HFFc6 (cell line): ENCODE measurements at regions not wholly inside any gene's neighbourhood (a gene's known extent, or its start where the extent isn't known, plus 50 kb on each side); places are given as distances from the start of the nearest gene placed in this dataset.

Experiments
- DNase-seq: peaks from one replicate; pipeline ENCODE4 v3.0.0-alpha.2; 2018
- H3K27ac Mint-ChIP-seq: 2 replicates; pipeline ENCODE4 v1.8.0; 2020; ENCODE audit warnings: mild to moderate bottlenecking, mixed read lengths
- H3K27me3 Mint-ChIP-seq: 2 replicates; pipeline ENCODE4 v1.8.0; 2021; ENCODE audit warnings: mild to moderate bottlenecking, moderate library complexity, mixed read lengths; ENCODE audit not compliant: insufficient read depth
- H3K36me3 Mint-ChIP-seq: 2 replicates; pipeline ENCODE4 v1.8.0; 2021; ENCODE audit warnings: low read depth, mixed read lengths
- H3K4me1 Mint-ChIP-seq: 2 replicates; pipeline ENCODE4 v1.8.0; 2020; ENCODE audit warnings: low read depth, mixed read lengths
- H3K4me3 Mint-ChIP-seq: 2 replicates; pipeline ENCODE4 v1.8.0; 2020; ENCODE audit warnings: mild to moderate bottlenecking, moderate library complexity, mixed read lengths
- H3K9me3 Mint-ChIP-seq: 2 replicates; pipeline ENCODE4 v1.8.0; 2020; ENCODE audit warnings: mild to moderate bottlenecking, mixed read lengths
- CTCF ChIP-seq: fragments of 200-600 bp; sonication (generic); IDR thresholded peaks from 2 replicates; pipeline ENCODE4 v1.5.0; 2021; ENCODE audit warnings: antibody characterized with exemption, mild to moderate bottlenecking

GRCh38 chr4:127304356-127304755 lies 328.4 kb upstream of the INTU start:
- H3K4me1 Mint-ChIP-seq = no peaks in the 10 kb centered on the region
- DNase-seq = no peak
- H3K27me3 Mint-ChIP-seq = no peaks in the 10 kb centered on the region; the same call in 1 of the 2 replicates
- no peak overlapping the region for H3K27ac Mint-ChIP-seq
- H3K9me3 Mint-ChIP-seq = peaks cover 31% of the 10 kb centered on the region
- no peak overlapping the region for H3K4me3 Mint-ChIP-seq
- TF ChIP-seq CTCF = no peak
- no peaks in the 10 kb centered on the region for H3K36me3 Mint-ChIP-seq

GRCh38 chr4:127307996-127308395 lies 324.8 kb upstream of the INTU start:
- H3K27ac Mint-ChIP-seq = no peak overlapping the region
- no peak for TF ChIP-seq CTCF
- H3K9me3 Mint-ChIP-seq = peaks cover 45% of the 10 kb centered on the region
- no peaks in the 10 kb centered on the region for H3K4me1 Mint-ChIP-seq
- DNase-seq = no peak
- H3K27me3 Mint-ChIP-seq = no peaks in the 10 kb centered on the region; the same call in 1 of the 2 replicates
- no peak overlapping the region for H3K4me3 Mint-ChIP-seq
- peaks cover 6% of the 10 kb centered on the region; the same call in 1 of the 2 replicates for H3K36me3 Mint-ChIP-seq

- Mint-ChIP-seq H3K27ac (no peak overlapping the region), H3K27me3 (no peaks in the 10 kb centered on the region; the same call in 1 of the 2 replicates), H3K4me1 (no peaks in the 10 kb centered on the region), H3K36me3 (peaks cover 6% of the 10 kb centered on the region), H3K9me3 (peaks cover 58% of the 10 kb centered on the region), H3K4me3 (no peak overlapping the region)
- DNase-seq = no peak
- no peak for TF ChIP-seq CTCF
Observed at GRCh38 chr4:127309369-127310102, 323.2 kb upstream of the INTU start.

- H3K4me1 Mint-ChIP-seq = no peaks in the 10 kb centered on the region
Observed at GRCh38 chr4:127311371-127311770, 321.4 kb upstream of the INTU start.

GRCh38 chr4:127311924-127312323 lies 320.8 kb upstream of the INTU start:
- H3K27ac Mint-ChIP-seq = no peak overlapping the region
- DNase-seq = no peak
- no peaks in the 10 kb centered on the region for H3K4me1 Mint-ChIP-seq
- no peaks in the 10 kb centered on the region; the same call in 1 of the 2 replicates for H3K27me3 Mint-ChIP-seq
- H3K4me3 Mint-ChIP-seq = no peak overlapping the region
- H3K9me3 Mint-ChIP-seq = peaks cover 66% of the 10 kb centered on the region
- no peak for TF ChIP-seq CTCF
- H3K36me3 Mint-ChIP-seq = peaks cover 6% of the 10 kb centered on the region

More at GRCh38 chr4:127311371-127311770, 321.4 kb upstream of the INTU start:
- no peak overlapping the region for H3K27ac Mint-ChIP-seq
- no peak for TF ChIP-seq CTCF
- DNase-seq = no peak
- peaks cover 67% of the 10 kb centered on the region for H3K9me3 Mint-ChIP-seq
- no peaks in the 10 kb centered on the region; the same call in 1 of the 2 replicates for H3K27me3 Mint-ChIP-seq
- H3K36me3 Mint-ChIP-seq = peaks cover 6% of the 10 kb centered on the region
- H3K4me3 Mint-ChIP-seq = no peak overlapping the region
